HEK293 (cell line): ENCODE measurements at regions not wholly inside any gene's neighbourhood (a gene's known extent, or its start where the extent isn't known, plus 50 kb on each side); places are given as distances from the start of the nearest gene placed in this dataset.

Experiments used
- SETDB1 ChIP-seq: IDR thresholded peaks from one replicate; pipeline ENCODE4 v1.6.1; 2017; ENCODE audit warnings: mild to moderate bottlenecking, low read length, moderate library complexity, mixed read lengths; ENCODE audit not compliant: insufficient read length
- ZNF112 ChIP-seq: fragments of 450-650 bp; formaldehyde crosslinking; IDR thresholded peaks from 2 replicates; pipeline ENCODE4 v1.5.0; 2017; ENCODE audit warnings: missing biosample characterization, missing genetic modification characterization
- ZNF184 ChIP-seq: fragments of 450-650 bp; IDR thresholded peaks from 2 replicates; pipeline ENCODE4 v1.5.1; 2018; ENCODE audit warnings: missing biosample characterization, mild to moderate bottlenecking, missing genetic modification characterization
- ZNF24 ChIP-seq: fragments of 450-650 bp; formaldehyde crosslinking; IDR thresholded peaks from 2 replicates; pipeline ENCODE4 v1.5.1; 2016; ENCODE audit warnings: missing biosample characterization, missing genetic modification characterization
- ZNF558 ChIP-seq: fragments of 450-650 bp; formaldehyde crosslinking; IDR thresholded peaks from 2 replicates; pipeline ENCODE4 v1.5.1; 2016; ENCODE audit warnings: missing biosample characterization, missing genetic modification characterization
- ZNF670 ChIP-seq: fragments of 450-650 bp; formaldehyde crosslinking; IDR thresholded peaks from 2 replicates; pipeline ENCODE4 v1.5.1; 2016; ENCODE audit warnings: missing biosample characterization, missing genetic modification characterization, low read depth
- ZNF785 ChIP-seq: fragments of 450-650 bp; formaldehyde crosslinking; IDR thresholded peaks from 2 replicates; pipeline ENCODE4 v1.5.1; 2016; ENCODE audit warnings: missing biosample characterization, missing genetic modification characterization
- TF ChIP-seq, protein P1 (sequence below): fragments of 450-650 bp; formaldehyde crosslinking; IDR thresholded peaks from 2 replicates; pipeline ENCODE4 v1.5.1; 2016; ENCODE audit warnings: missing biosample characterization, missing genetic modification characterization
- TF ChIP-seq, protein P2 (sequence below): fragments of 450-650 bp; formaldehyde crosslinking; IDR thresholded peaks from 2 replicates; pipeline ENCODE4 v1.5.1; 2016; ENCODE audit warnings: missing biosample characterization, missing genetic modification characterization
- TF ChIP-seq, protein P3 (sequence below): fragments of 450-650 bp; formaldehyde crosslinking; IDR thresholded peaks from 2 replicates; pipeline ENCODE4 v1.5.1; 2016; ENCODE audit warnings: missing biosample characterization, missing genetic modification characterization
- TF ChIP-seq, protein P4 (sequence below): fragments of 450-650 bp; formaldehyde crosslinking; IDR thresholded peaks from 2 replicates; pipeline ENCODE4 v1.5.1; 2016; ENCODE audit warnings: missing biosample characterization, missing genetic modification characterization
- TF ChIP-seq, protein P5 (sequence below): fragments of 450-650 bp; formaldehyde crosslinking; IDR thresholded peaks from 2 replicates; pipeline ENCODE4 v1.5.1; 2016; ENCODE audit warnings: missing biosample characterization, missing genetic modification characterization
- TF ChIP-seq, protein P6 (sequence below): fragments of 450-650 bp; formaldehyde crosslinking; IDR thresholded peaks from 2 replicates; pipeline ENCODE4 v1.5.1; 2016; ENCODE audit warnings: missing biosample characterization, missing genetic modification characterization, low read depth

DNA sequence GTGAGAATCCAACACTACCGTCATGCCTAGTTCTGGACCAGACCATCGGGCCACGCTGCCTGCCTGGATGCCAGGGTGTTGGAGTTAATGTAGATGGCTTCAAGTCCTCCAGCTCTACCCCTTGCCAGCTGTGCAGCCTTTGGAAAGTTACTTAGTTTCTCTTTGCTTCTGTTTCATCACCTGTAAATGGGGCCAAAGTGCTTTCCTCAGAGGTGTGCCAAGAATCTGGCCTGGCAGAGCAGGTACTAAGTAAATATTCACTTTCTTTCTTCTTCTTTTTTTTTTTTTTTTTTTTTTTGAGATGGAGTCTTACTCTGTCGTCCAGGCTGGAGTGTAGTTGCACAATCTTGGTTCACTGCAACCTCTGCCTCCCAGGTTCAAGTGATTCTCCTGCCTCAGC lies 159.5 kb upstream of the RPL38 start:
- TF ChIP-seq ZNF184 (tag by site-specific recombination) (no peak), ZNF24 (no peak), ZNF670 (no peak), SETDB1 (no peak), ZNF112 (tag by site-specific recombination) (no peak), ZNF785 (no peak), ZNF558 (no peak)
- TF ChIP-seq, protein P1, sequence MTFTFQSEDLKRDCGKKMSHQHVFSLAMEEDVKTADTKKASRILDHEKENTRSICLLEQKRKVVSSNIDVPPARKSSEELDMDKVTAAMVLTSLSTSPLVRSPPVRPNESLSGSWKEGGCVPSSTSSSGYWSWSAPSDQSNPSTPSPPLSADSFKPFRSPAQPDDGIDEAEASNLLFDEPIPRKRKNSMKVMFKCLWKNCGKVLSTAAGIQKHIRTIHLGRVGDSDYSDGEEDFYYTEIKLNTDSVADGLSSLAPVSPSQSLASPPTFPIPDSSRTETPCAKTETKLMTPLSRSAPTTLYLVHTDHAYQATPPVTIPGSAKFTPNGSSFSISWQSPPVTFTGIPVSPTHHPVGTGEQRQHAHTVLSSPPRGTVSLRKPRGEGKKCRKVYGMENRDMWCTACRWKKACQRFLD (tag by site-specific recombination) = no peak
- TF ChIP-seq, protein P2, sequence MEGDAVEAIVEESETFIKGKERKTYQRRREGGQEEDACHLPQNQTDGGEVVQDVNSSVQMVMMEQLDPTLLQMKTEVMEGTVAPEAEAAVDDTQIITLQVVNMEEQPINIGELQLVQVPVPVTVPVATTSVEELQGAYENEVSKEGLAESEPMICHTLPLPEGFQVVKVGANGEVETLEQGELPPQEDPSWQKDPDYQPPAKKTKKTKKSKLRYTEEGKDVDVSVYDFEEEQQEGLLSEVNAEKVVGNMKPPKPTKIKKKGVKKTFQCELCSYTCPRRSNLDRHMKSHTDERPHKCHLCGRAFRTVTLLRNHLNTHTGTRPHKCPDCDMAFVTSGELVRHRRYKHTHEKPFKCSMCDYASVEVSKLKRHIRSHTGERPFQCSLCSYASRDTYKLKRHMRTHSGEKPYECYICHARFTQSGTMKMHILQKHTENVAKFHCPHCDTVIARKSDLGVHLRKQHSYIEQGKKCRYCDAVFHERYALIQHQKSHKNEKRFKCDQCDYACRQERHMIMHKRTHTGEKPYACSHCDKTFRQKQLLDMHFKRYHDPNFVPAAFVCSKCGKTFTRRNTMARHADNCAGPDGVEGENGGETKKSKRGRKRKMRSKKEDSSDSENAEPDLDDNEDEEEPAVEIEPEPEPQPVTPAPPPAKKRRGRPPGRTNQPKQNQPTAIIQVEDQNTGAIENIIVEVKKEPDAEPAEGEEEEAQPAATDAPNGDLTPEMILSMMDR (tag by site-specific recombination) = no peak
- TF ChIP-seq, protein P3, sequence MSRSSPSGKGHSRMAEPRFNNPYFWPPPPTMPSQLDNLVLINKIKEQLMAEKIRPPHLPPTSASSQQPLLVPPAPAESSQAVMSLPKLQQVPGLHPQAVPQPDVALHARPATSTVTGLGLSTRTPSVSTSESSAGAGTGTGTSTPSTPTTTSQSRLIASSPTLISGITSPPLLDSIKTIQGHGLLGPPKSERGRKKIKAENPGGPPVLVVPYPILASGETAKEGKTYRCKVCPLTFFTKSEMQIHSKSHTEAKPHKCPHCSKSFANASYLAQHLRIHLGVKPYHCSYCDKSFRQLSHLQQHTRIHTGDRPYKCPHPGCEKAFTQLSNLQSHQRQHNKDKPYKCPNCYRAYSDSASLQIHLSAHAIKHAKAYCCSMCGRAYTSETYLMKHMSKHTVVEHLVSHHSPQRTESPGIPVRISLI (tag by site-specific recombination) = no peak
- TF ChIP-seq, protein P4, sequence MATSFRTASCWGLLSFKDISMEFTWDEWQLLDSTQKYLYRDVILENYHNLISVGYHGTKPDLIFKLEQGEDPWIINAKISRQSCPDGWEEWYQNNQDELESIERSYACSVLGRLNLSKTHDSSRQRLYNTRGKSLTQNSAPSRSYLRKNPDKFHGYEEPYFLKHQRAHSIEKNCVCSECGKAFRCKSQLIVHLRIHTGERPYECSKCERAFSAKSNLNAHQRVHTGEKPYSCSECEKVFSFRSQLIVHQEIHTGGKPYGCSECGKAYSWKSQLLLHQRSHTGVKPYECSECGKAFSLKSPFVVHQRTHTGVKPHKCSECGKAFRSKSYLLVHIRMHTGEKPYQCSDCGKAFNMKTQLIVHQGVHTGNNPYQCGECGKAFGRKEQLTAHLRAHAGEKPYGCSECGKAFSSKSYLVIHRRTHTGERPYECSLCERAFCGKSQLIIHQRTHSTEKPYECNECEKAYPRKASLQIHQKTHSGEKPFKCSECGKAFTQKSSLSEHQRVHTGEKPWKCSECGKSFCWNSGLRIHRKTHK = no peak
- TF ChIP-seq, protein P5, sequence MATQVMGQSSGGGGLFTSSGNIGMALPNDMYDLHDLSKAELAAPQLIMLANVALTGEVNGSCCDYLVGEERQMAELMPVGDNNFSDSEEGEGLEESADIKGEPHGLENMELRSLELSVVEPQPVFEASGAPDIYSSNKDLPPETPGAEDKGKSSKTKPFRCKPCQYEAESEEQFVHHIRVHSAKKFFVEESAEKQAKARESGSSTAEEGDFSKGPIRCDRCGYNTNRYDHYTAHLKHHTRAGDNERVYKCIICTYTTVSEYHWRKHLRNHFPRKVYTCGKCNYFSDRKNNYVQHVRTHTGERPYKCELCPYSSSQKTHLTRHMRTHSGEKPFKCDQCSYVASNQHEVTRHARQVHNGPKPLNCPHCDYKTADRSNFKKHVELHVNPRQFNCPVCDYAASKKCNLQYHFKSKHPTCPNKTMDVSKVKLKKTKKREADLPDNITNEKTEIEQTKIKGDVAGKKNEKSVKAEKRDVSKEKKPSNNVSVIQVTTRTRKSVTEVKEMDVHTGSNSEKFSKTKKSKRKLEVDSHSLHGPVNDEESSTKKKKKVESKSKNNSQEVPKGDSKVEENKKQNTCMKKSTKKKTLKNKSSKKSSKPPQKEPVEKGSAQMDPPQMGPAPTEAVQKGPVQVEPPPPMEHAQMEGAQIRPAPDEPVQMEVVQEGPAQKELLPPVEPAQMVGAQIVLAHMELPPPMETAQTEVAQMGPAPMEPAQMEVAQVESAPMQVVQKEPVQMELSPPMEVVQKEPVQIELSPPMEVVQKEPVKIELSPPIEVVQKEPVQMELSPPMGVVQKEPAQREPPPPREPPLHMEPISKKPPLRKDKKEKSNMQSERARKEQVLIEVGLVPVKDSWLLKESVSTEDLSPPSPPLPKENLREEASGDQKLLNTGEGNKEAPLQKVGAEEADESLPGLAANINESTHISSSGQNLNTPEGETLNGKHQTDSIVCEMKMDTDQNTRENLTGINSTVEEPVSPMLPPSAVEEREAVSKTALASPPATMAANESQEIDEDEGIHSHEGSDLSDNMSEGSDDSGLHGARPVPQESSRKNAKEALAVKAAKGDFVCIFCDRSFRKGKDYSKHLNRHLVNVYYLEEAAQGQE = no peak
- TF ChIP-seq, protein P6, sequence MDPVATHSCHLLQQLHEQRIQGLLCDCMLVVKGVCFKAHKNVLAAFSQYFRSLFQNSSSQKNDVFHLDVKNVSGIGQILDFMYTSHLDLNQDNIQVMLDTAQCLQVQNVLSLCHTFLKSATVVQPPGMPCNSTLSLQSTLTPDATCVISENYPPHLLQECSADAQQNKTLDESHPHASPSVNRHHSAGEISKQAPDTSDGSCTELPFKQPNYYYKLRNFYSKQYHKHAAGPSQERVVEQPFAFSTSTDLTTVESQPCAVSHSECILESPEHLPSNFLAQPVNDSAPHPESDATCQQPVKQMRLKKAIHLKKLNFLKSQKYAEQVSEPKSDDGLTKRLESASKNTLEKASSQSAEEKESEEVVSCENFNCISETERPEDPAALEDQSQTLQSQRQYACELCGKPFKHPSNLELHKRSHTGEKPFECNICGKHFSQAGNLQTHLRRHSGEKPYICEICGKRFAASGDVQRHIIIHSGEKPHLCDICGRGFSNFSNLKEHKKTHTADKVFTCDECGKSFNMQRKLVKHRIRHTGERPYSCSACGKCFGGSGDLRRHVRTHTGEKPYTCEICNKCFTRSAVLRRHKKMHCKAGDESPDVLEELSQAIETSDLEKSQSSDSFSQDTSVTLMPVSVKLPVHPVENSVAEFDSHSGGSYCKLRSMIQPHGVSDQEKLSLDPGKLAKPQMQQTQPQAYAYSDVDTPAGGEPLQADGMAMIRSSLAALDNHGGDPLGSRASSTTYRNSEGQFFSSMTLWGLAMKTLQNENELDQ (tag by site-specific recombination) = no peak
